ENCODE measurements at regions not wholly inside any gene's neighbourhood (a gene's known extent, or its start where the extent isn't known, plus 50 kb on each side); places are given as distances from the start of the nearest gene placed in this dataset.

DNA sequence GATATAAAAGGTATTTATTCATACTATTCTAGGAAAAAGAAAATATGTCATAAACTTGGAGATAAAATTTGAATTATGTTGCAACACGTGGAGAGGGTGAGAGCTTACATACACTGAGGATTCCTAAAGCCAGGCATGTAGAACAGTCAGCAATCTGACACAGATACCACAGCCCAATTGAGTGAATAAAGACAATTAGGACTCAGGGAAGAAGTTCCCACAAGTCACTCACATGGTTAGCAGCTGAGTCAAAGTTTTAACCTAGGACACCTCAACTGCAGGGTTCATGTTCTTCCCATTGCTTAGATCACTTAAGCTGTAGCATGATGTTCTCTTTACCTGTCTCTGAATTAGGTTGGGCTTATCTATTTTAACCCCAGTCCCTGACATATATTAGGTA is 189.5 kb downstream of the CMPK2 start:
- no peaks in the 10 kb centered on the region for H4K20me1 ChIP-seq (ENCODE audit: control insufficient read depth, insufficient read depth, low read length, poor library complexity, severe bottlenecking)
- H2AFZ ChIP-seq (ENCODE audit: insufficient read depth, low read depth, low read length, poor library complexity, severe bottlenecking), result no peak overlapping the region
- Mint-ChIP-seq H3K9me3 (ENCODE audit: insufficient read depth) (no peaks in the 10 kb centered on the region), H3K4me3 (no peak overlapping the region), H3K27me3 (no peaks in the 10 kb centered on the region), H3K27ac (no peak overlapping the region), H3K4me1 (no peaks in the 10 kb centered on the region)
- no peaks in the 10 kb centered on the region for H3K79me2 ChIP-seq (ENCODE audit: control insufficient read depth, insufficient read depth, low read length)
- CTCF ChIA-PET, result no interaction called here
- no peak overlapping the region for H3K4me2 ChIP-seq (replicated peaks; ENCODE audit: low read depth, low read length, poor library complexity, severe bottlenecking)
- no peaks in the 10 kb centered on the region for H3K4me1 ChIP-seq (ENCODE audit: control insufficient read depth in 2 of 2, insufficient read depth in 2 of 2, low read length in 2 of 2)
- H3K9ac ChIP-seq (ENCODE audit: low read length), result no peak overlapping the region
- peaks cover 0 to 3% (median 0%) of the 10 kb centered on the region in 4 experiments for H3K27me3 ChIP-seq (replicated peaks in 1 of 4; ENCODE audit: control extremely low read depth in 1 of 4, control insufficient read depth in 3 of 4, insufficient read depth in 4 of 4, low read length in 3 of 4)
- no peak for DNase-seq
- H3K9me3 ChIP-seq (ENCODE audit: control extremely low read depth in 1 of 3, control insufficient read depth in 2 of 3, insufficient read depth in 1 of 3, low read length in 2 of 3), result peaks cover 0 to 2% (median 0%) of the 10 kb centered on the region in 3 donors
- intact Hi-C loops (cut with micrococcal nuclease), result no loop called here
- TF ChIP-seq EZH2 (IDR thresholded peaks at IDR 0.05; ENCODE audit: borderline replicate concordance, insufficient read depth, low read depth, low read length, poor library complexity, severe bottlenecking), result no peak
- POLR2A ChIA-PET, result no interaction called here
- no peak for ATAC-seq (ENCODE audit: low read depth)
- WGBS (ENCODE audit: insufficient coverage), result no CpG with 5 or more reads among the region's 1 CpG
- H3K27ac ChIP-seq (ENCODE audit: low read length in 2 of 2), result no peak overlapping the region
- H3K4me3 ChIP-seq (ENCODE audit: control extremely low read depth in 1 of 5, extremely low read depth in 1 of 5, insufficient read depth in 1 of 5, low read depth in 2 of 5, low read length in 4 of 5), result no peak overlapping the region
- H3K36me3 ChIP-seq (replicated peaks in 1 of 2; ENCODE audit: control extremely low read depth in 1 of 2, control insufficient read depth in 1 of 2, extremely low read depth in 1 of 2, insufficient read depth in 2 of 2, low read length in 1 of 2), result no peaks in the 10 kb centered on the region

DNA sequence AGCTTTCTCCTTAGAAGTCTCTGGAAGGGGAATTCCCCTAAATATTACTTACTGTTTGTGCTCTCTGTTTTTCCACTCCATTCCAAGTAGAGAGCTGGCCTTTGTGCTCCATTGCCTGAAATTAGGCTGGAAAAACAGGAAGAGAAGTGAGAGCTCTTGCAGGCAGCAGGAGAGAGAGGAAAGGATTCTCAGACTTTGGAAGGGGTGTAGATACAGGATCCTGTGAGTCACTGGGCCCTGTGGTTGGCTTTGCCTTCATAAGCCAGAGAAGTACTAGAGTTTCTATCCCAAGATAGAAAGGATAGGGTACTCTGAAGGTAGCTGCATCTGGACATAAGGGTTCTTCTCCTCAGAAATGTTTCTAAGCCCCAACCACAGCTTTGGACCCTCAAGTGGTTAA is 188.9 kb downstream of the CMPK2 start:
- Histone ChIP-seq H3K4me1 (ENCODE audit: control insufficient read depth in 2 of 2, insufficient read depth in 2 of 2, low read length in 2 of 2) (no peaks in the 10 kb centered on the region), H2AFZ (ENCODE audit: insufficient read depth, low read depth, low read length, poor library complexity, severe bottlenecking) (no peak overlapping the region), H3K4me3 (ENCODE audit: control extremely low read depth in 1 of 5, extremely low read depth in 1 of 5, insufficient read depth in 1 of 5, low read depth in 2 of 5, low read length in 4 of 5) (no peak overlapping the region), H3K27me3 (replicated peaks in 1 of 4; ENCODE audit: control extremely low read depth in 1 of 4, control insufficient read depth in 3 of 4, insufficient read depth in 4 of 4, low read length in 3 of 4) (peaks cover 0 to 3% (median 0%) of the 10 kb centered on the region in 4 experiments), H4K20me1 (ENCODE audit: control insufficient read depth, insufficient read depth, low read length, poor library complexity, severe bottlenecking) (no peaks in the 10 kb centered on the region), H3K27ac (ENCODE audit: low read length in 2 of 2) (no peak overlapping the region), H3K9me3 (ENCODE audit: control extremely low read depth in 1 of 3, control insufficient read depth in 2 of 3, insufficient read depth in 1 of 3, low read length in 2 of 3) (peaks cover 0 to 3% (median 0%) of the 10 kb centered on the region in 3 donors), H3K36me3 (replicated peaks in 1 of 2; ENCODE audit: control extremely low read depth in 1 of 2, control insufficient read depth in 1 of 2, extremely low read depth in 1 of 2, insufficient read depth in 2 of 2, low read length in 1 of 2) (no peaks in the 10 kb centered on the region), H3K79me2 (ENCODE audit: control insufficient read depth, insufficient read depth, low read length) (no peaks in the 10 kb centered on the region), H3K4me2 (replicated peaks; ENCODE audit: low read depth, low read length, poor library complexity, severe bottlenecking) (no peak overlapping the region), H3K9ac (ENCODE audit: low read length) (no peak overlapping the region)
- no peak for TF ChIP-seq EZH2 (IDR thresholded peaks at IDR 0.05; ENCODE audit: borderline replicate concordance, insufficient read depth, low read depth, low read length, poor library complexity, severe bottlenecking)
- TF ChIP-seq, protein P1, sequence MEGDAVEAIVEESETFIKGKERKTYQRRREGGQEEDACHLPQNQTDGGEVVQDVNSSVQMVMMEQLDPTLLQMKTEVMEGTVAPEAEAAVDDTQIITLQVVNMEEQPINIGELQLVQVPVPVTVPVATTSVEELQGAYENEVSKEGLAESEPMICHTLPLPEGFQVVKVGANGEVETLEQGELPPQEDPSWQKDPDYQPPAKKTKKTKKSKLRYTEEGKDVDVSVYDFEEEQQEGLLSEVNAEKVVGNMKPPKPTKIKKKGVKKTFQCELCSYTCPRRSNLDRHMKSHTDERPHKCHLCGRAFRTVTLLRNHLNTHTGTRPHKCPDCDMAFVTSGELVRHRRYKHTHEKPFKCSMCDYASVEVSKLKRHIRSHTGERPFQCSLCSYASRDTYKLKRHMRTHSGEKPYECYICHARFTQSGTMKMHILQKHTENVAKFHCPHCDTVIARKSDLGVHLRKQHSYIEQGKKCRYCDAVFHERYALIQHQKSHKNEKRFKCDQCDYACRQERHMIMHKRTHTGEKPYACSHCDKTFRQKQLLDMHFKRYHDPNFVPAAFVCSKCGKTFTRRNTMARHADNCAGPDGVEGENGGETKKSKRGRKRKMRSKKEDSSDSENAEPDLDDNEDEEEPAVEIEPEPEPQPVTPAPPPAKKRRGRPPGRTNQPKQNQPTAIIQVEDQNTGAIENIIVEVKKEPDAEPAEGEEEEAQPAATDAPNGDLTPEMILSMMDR (IDR thresholded peaks at IDR 0.05), result no peak
- Mint-ChIP-seq H3K9me3 (ENCODE audit: insufficient read depth) (no peaks in the 10 kb centered on the region), H3K27me3 (no peaks in the 10 kb centered on the region), H3K4me1 (no peaks in the 10 kb centered on the region), H3K27ac (no peak overlapping the region), H3K4me3 (no peak overlapping the region)
- ChIA-PET CTCF (no interaction called here), POLR2A (no interaction called here)
- ATAC-seq (ENCODE audit: low read depth), result no peak
- no peak for DNase-seq
- intact Hi-C loops (cut with micrococcal nuclease), result no loop called here

Measured in B cell (primary cell).